OCI-LY3 (cell line): ENCODE measurements at regions not wholly inside any gene's neighbourhood (a gene's known extent, or its start where the extent isn't known, plus 50 kb on each side); places are given as distances from the start of the nearest gene placed in this dataset.

ENCODE experiments used
- H2AFZ ChIP-seq: fragments of 200-600, 300-600 bp; shearing (Covaris generic); 2 replicates; pipeline ENCODE4 v1.6.0; 2014; ENCODE audit warnings: antibody characterized with exemption, low read depth, low read length
- H3K27ac ChIP-seq: fragments of 200-600, 300-600 bp; sonication (generic); 2 replicates; pipeline ENCODE4 v1.5.1; 2014; ENCODE audit warnings: mild to moderate bottlenecking, low read length, moderate library complexity, mixed read lengths
- H3K27me3 ChIP-seq: fragments of 200-600, 300-600 bp; sonication (generic); 2 replicates; pipeline ENCODE4 v1.6.1; 2014; ENCODE audit warnings: low read depth, low read length, mixed read lengths
- H3K36me3 ChIP-seq: fragments of 200-600, 300-600 bp; sonication (generic); replicated peaks from 2 replicates; pipeline ENCODE3; 2014; ENCODE audit warnings: low read depth, low read length, mixed read lengths
- H3K4me1 ChIP-seq: fragments of 300-600, 200-600 bp; sonication (generic); 2 replicates; pipeline ENCODE4 v1.6.1; 2014; ENCODE audit warnings: low read length, mixed read lengths
- H3K4me2 ChIP-seq: fragments of 200-600, 300-600 bp; sonication (generic); 2 replicates; pipeline ENCODE4 v1.6.1; 2014; ENCODE audit warnings: low read length, mixed read lengths
- H3K4me3 ChIP-seq: fragments of 300-600, 200-600 bp; sonication (generic); 2 replicates; pipeline ENCODE4 v1.5.1; 2014; ENCODE audit warnings: antibody characterized with exemption, mild to moderate bottlenecking, low read length, moderate library complexity
- H3K79me2 ChIP-seq: fragments of 300-600, 200-600 bp; shearing (Covaris generic); 2 replicates; pipeline ENCODE4 v1.6.1; 2014; ENCODE audit warnings: mild to moderate bottlenecking, low read length, mixed read lengths
- H3K9ac ChIP-seq: fragments of 300-600, 200-600 bp; shearing (Covaris generic); 2 replicates; pipeline ENCODE4 v1.6.0; 2014; ENCODE audit warnings: mild to moderate bottlenecking, low read length, moderate library complexity
- H3K9me3 ChIP-seq: fragments of 200-600, 300-600 bp; shearing (Covaris generic); 2 replicates; pipeline ENCODE4 v1.6.1; 2014; ENCODE audit warnings: low read length, mixed read lengths; ENCODE audit not compliant: insufficient read depth
- H4K20me1 ChIP-seq: fragments of 200-600, 300-600 bp; sonication (generic); 2 replicates; pipeline ENCODE4 v1.6.1; 2016; ENCODE audit warnings: low read length, mixed read lengths; ENCODE audit not compliant: insufficient read depth
- CTCF ChIP-seq: fragments of 200-600, 300-600 bp; sonication (generic); IDR thresholded peaks from 2 replicates; pipeline ENCODE4 v1.5.1; 2014; ENCODE audit warnings: antibody characterized with exemption, low read length, low read depth
- EZH2phosphoT487 ChIP-seq: fragments of 200-600 bp; shearing (Covaris generic); IDR thresholded peaks from 2 replicates; pipeline ENCODE4 v1.6.1; 2018; ENCODE audit warnings: antibody characterized with exemption, mixed run types, low read depth

- H2AFZ ChIP-seq, result no peak overlapping the region
- H3K4me1 ChIP-seq, result no peaks in the 10 kb centered on the region
- no peaks in the 10 kb centered on the region for H4K20me1 ChIP-seq
- no peak for TF ChIP-seq EZH2phosphoT487
- TF ChIP-seq CTCF, result no peak
- no peaks in the 10 kb centered on the region for H3K36me3 ChIP-seq
- no peak overlapping the region for H3K27ac ChIP-seq
- no peaks in the 10 kb centered on the region for H3K79me2 ChIP-seq
- H3K27me3 ChIP-seq, result no peaks in the 10 kb centered on the region
- no peak overlapping the region for H3K4me2 ChIP-seq
- no peak overlapping the region for H3K9ac ChIP-seq
- H3K9me3 ChIP-seq, result no peaks in the 10 kb centered on the region
- H3K4me3 ChIP-seq, result no peak overlapping the region
These were observed 453.2 kb downstream of the KLF12 start for GRCh38 chr13:73681015-73681414.

- H3K9me3 ChIP-seq, result no peaks in the 10 kb centered on the region
These were observed 457.1 kb downstream of the KLF12 start for GRCh38 chr13:73677048-73677601.

GRCh38 chr13:73676550-73677047 lies 457.6 kb downstream of the KLF12 start:
- Histone ChIP-seq H3K4me2 (no peak overlapping the region), H4K20me1 (no peaks in the 10 kb centered on the region), H2AFZ (no peak overlapping the region), H3K9me3 (no peaks in the 10 kb centered on the region), H3K27me3 (no peaks in the 10 kb centered on the region), H3K4me1 (no peaks in the 10 kb centered on the region), H3K9ac (no peak overlapping the region), H3K36me3 (no peaks in the 10 kb centered on the region), H3K4me3 (no peak overlapping the region), H3K27ac (no peak overlapping the region), H3K79me2 (no peaks in the 10 kb centered on the region)
- TF ChIP-seq CTCF (no peak), EZH2phosphoT487 (no peak)

More at GRCh38 chr13:73677048-73677601, 457.1 kb downstream of the KLF12 start:
- Histone ChIP-seq H4K20me1 (no peaks in the 10 kb centered on the region), H3K36me3 (no peaks in the 10 kb centered on the region), H2AFZ (no peak overlapping the region), H3K79me2 (no peaks in the 10 kb centered on the region), H3K27ac (no peak overlapping the region), H3K4me1 (no peaks in the 10 kb centered on the region), H3K4me2 (no peak overlapping the region), H3K4me3 (no peak overlapping the region), H3K27me3 (no peaks in the 10 kb centered on the region), H3K9ac (no peak overlapping the region)
- TF ChIP-seq EZH2phosphoT487 (no peak), CTCF (no peak)

- H3K79me2 ChIP-seq, result no peaks in the 10 kb centered on the region
- H3K4me1 ChIP-seq, result no peaks in the 10 kb centered on the region
- no peaks in the 10 kb centered on the region for H3K9me3 ChIP-seq
- no peak overlapping the region for H3K27ac ChIP-seq
- no peak overlapping the region for H3K4me3 ChIP-seq
- H4K20me1 ChIP-seq, result no peaks in the 10 kb centered on the region
- no peak for TF ChIP-seq EZH2phosphoT487
- no peak for TF ChIP-seq CTCF
- no peak overlapping the region for H3K4me2 ChIP-seq
- H3K9ac ChIP-seq, result no peak overlapping the region
- no peaks in the 10 kb centered on the region for H3K27me3 ChIP-seq
- no peak overlapping the region for H2AFZ ChIP-seq
- H3K36me3 ChIP-seq, result no peaks in the 10 kb centered on the region
These were observed 458.4 kb downstream of the KLF12 start for GRCh38 chr13:73675821-73676220.
